Type B pancreatic cell (in vitro differentiated cells): ENCODE measurements at regions not wholly inside any gene's neighbourhood (a gene's known extent, or its start where the extent isn't known, plus 50 kb on each side); places are given as distances from the start of the nearest gene placed in this dataset.

Experiments used
- DNase-seq: peaks from one replicate; pipeline ENCODE4 v3.0.0; 2021; ENCODE audit warnings: mixed read lengths; ENCODE audit not compliant: unreplicated experiment; ENCODE audit errors: extremely low spot score
- H3K27ac Mint-ChIP-seq: 2 replicates; pipeline ENCODE4 v1.8.0; 2021; ENCODE audit warnings: mild to moderate bottlenecking, mixed read lengths
- H3K27me3 Mint-ChIP-seq: 2 replicates; pipeline ENCODE4 v1.8.0; 2021; ENCODE audit warnings: mixed read lengths
- H3K36me3 Mint-ChIP-seq: 2 replicates; pipeline ENCODE4 v1.8.0; 2021; ENCODE audit warnings: mixed read lengths
- H3K4me1 Mint-ChIP-seq: one replicate; pipeline ENCODE4 v1.8.0; 2021; ENCODE audit warnings: mixed read lengths; ENCODE audit not compliant: unreplicated experiment
- H3K4me3 Mint-ChIP-seq: 2 replicates; pipeline ENCODE4 v1.8.0; 2021; ENCODE audit warnings: mild to moderate bottlenecking, mixed read lengths
- H3K9me3 Mint-ChIP-seq: 2 replicates; pipeline ENCODE4 v1.8.0; 2021; ENCODE audit warnings: mixed read lengths
- TF ChIP-seq, protein P1 (sequence below): fragments of 200-600 bp; sonication (generic); conservative IDR thresholded peaks from 2 replicates; pipeline ENCODE4 v1.5.0; 2021; ENCODE audit warnings: antibody characterized with exemption, mild to moderate bottlenecking

GRCh38 chr7:18081617-18082016 is 54.0 kb upstream of the PRPS1L1 start:
- H3K4me3 Mint-ChIP-seq: no peak overlapping the region
- no peaks in the 10 kb centered on the region for H3K36me3 Mint-ChIP-seq
- H3K4me1 Mint-ChIP-seq: no peaks in the 10 kb centered on the region
- H3K27me3 Mint-ChIP-seq: peaks cover 22% of the 10 kb centered on the region
- peaks cover 16% of the 10 kb centered on the region for H3K9me3 Mint-ChIP-seq
- DNase-seq: no peak
- TF ChIP-seq, protein P1, sequence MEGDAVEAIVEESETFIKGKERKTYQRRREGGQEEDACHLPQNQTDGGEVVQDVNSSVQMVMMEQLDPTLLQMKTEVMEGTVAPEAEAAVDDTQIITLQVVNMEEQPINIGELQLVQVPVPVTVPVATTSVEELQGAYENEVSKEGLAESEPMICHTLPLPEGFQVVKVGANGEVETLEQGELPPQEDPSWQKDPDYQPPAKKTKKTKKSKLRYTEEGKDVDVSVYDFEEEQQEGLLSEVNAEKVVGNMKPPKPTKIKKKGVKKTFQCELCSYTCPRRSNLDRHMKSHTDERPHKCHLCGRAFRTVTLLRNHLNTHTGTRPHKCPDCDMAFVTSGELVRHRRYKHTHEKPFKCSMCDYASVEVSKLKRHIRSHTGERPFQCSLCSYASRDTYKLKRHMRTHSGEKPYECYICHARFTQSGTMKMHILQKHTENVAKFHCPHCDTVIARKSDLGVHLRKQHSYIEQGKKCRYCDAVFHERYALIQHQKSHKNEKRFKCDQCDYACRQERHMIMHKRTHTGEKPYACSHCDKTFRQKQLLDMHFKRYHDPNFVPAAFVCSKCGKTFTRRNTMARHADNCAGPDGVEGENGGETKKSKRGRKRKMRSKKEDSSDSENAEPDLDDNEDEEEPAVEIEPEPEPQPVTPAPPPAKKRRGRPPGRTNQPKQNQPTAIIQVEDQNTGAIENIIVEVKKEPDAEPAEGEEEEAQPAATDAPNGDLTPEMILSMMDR: no peak
- no peak overlapping the region for H3K27ac Mint-ChIP-seq

- peaks cover 16% of the 10 kb centered on the region for H3K9me3 Mint-ChIP-seq
- TF ChIP-seq, protein P1: no peak
- H3K4me1 Mint-ChIP-seq: no peaks in the 10 kb centered on the region
- DNase-seq: no peak
- H3K27ac Mint-ChIP-seq: no peak overlapping the region
- H3K27me3 Mint-ChIP-seq: peaks cover 26% of the 10 kb centered on the region
- H3K36me3 Mint-ChIP-seq: no peaks in the 10 kb centered on the region
- no peak overlapping the region for H3K4me3 Mint-ChIP-seq
These were observed 54.5 kb upstream of the PRPS1L1 start for GRCh38 chr7:18082169-18082568.

GRCh38 chr7:18086165-18087025 is 58.7 kb upstream of the PRPS1L1 start:
- H3K9me3 Mint-ChIP-seq: peaks cover 11% of the 10 kb centered on the region
- TF ChIP-seq, protein P1: peak; percentile 36
- DNase-seq: peak; percentile 68
- H3K27ac Mint-ChIP-seq: no peak overlapping the region
- no peaks in the 10 kb centered on the region for H3K36me3 Mint-ChIP-seq
- no peaks in the 10 kb centered on the region for H3K4me1 Mint-ChIP-seq
- H3K27me3 Mint-ChIP-seq: peaks cover 63% of the 10 kb centered on the region
- H3K4me3 Mint-ChIP-seq: peak overlapping the region; percentile 87

DNA sequence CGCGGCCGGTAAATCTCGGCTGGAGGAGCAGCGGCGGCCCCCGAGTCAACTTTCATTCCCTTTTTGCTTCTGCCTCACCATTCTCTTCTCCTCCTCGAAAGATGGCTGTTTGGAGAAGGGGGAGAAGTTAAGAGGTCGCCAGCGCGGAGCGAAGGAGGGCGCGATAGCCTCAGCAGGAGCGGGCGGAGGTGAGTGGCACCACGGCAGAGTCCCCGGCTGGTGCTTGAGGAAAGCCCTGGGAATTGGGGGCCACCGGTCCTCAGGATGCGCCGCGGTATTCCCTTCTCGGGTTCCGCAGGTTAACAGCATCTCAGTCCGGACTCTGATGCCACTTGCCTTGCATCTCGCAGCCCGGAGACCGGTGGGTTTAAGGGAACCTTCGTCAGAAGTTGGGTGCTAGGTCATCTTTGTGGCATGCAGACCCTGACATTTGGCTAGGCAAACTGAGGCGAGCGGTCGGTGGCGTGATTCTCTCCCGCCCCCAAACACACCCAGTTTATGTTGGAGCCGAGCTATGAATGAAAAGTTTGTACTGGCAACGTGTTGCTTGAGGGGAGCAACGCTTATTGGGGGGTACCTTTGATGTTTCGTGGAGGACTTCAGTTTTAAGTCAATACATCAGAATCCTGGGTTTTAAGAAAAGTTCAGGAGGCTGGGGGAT is 59.5 kb upstream of the PRPS1L1 start:
- H3K4me3 Mint-ChIP-seq: peak overlapping the region; percentile 87
- peaks cover 4% of the 10 kb centered on the region for H3K9me3 Mint-ChIP-seq
- no peaks in the 10 kb centered on the region for H3K4me1 Mint-ChIP-seq
- DNase-seq: no peak
- H3K27me3 Mint-ChIP-seq: peaks cover 65% of the 10 kb centered on the region
- no peak overlapping the region for H3K27ac Mint-ChIP-seq
- TF ChIP-seq, protein P1: no peak
- H3K36me3 Mint-ChIP-seq: no peaks in the 10 kb centered on the region

DNA sequence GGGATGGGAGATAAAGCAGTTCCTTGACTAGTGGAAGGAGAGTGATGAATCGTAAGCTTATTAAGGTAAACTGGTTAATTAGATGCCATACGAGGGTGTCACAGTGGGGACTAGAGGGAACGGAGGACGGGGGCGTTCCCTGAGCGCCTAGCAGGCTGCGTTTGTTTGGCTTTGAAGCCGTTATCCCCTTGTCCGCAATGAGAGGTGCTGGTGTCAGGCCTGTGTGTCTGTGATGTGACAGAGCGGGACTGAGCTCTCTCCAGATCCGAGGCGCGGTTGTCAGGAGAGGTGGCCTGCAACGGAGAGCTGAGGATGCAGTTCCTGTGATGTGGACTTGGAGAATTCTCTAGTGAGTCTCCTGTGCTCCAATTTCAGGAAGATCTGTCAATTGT is 60.0 kb upstream of the PRPS1L1 start:
- Mint-ChIP-seq H3K9me3 (peaks cover 4% of the 10 kb centered on the region), H3K27ac (no peak overlapping the region), H3K27me3 (peaks cover 68% of the 10 kb centered on the region), H3K36me3 (no peaks in the 10 kb centered on the region), H3K4me3 (peak overlapping the region; percentile 87), H3K4me1 (no peaks in the 10 kb centered on the region)
- TF ChIP-seq, protein P1: no peak
- no peak for DNase-seq
